ENCODE measurements at regions not wholly inside any gene's neighbourhood (a gene's known extent, or its start where the extent isn't known, plus 50 kb on each side); places are given as distances from the start of the nearest gene placed in this dataset.

DNA sequence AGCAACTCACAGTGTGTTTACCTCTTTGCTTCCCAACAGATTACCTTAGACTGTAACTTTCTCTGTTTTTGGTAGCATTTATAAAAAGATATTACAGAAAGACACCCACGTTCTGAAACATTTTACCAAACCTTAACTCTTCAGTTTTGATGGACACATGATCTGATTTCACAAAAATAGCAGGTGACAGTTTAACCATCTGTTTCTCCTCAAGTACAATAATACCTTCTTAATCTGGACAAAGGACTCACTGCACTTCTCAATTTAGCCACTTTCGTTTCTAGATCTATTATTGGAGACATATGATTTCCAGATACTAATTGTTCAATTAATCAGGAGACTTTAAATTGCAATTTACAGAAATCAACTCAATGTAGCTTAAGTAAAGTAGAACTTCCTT, 703.8 kb upstream of the KIF2B start (continued):
- TF ChIP-seq, protein P1, sequence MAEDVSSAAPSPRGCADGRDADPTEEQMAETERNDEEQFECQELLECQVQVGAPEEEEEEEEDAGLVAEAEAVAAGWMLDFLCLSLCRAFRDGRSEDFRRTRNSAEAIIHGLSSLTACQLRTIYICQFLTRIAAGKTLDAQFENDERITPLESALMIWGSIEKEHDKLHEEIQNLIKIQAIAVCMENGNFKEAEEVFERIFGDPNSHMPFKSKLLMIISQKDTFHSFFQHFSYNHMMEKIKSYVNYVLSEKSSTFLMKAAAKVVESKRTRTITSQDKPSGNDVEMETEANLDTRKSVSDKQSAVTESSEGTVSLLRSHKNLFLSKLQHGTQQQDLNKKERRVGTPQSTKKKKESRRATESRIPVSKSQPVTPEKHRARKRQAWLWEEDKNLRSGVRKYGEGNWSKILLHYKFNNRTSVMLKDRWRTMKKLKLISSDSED (CRISPR knock-in tag; IDR thresholded peaks at IDR 0.05) = no peak
- no peak for TF ChIP-seq PTBP1 (IDR thresholded peaks at IDR 0.05; ENCODE audit: low read depth, low read length, poor library complexity, severe bottlenecking)
- no peak for TF ChIP-seq MAZ (IDR thresholded peaks at IDR 0.05; ENCODE audit: borderline replicate concordance, low read depth, low read length)
- TF ChIP-seq MAZ (CRISPR knock-in tag; IDR thresholded peaks at IDR 0.05; ENCODE audit: low read depth) = no peak
- no peak for TF ChIP-seq ZMAT3 (CRISPR knock-in tag; conservative IDR thresholded peaks at IDR 0.05)
- no peak for TF ChIP-seq ZNF136 (CRISPR knock-in tag; IDR thresholded peaks at IDR 0.05; ENCODE audit: low read depth)
- no peak for TF ChIP-seq AFF4 (CRISPR knock-in tag; IDR thresholded peaks at IDR 0.05)
- TF ChIP-seq NFATC3 (CRISPR knock-in tag; IDR thresholded peaks at IDR 0.05) = no peak
- TF ChIP-seq THAP11 (CRISPR knock-in tag; IDR thresholded peaks at IDR 0.05) = no peak
- TF ChIP-seq FIP1L1 (IDR thresholded peaks at IDR 0.05; ENCODE audit: borderline replicate concordance, insufficient read depth, low read depth, low read length) = no peak
- no peak for TF ChIP-seq SCMH1 (CRISPR knock-in tag; IDR thresholded peaks at IDR 0.05; ENCODE audit: borderline replicate concordance)
- no peak for TF ChIP-seq MEF2D (CRISPR knock-in tag; IDR thresholded peaks at IDR 0.05)

All from HepG2 (cell line).